ENCODE measurements at regions not wholly inside any gene's neighbourhood (a gene's known extent, or its start where the extent isn't known, plus 50 kb on each side); places are given as distances from the start of the nearest gene placed in this dataset.
A peak's percentile ranks its signal among the peaks of the same experiment; 100 is the strongest.
"Not testable (repeated sequence)": the region's sequence is repeated elsewhere in the genome, so short reads cannot be mapped to it uniquely, and the experiment has no call there.

GRCh38 chr12:58420503-58420902 lies 479.1 kb downstream of the ATP23 start:
- WGBS, 2 donors, result 31% methylated on average over 4 of the region's 4 CpGs

GRCh38 chr12:58421990-58422389 lies 480.6 kb downstream of the ATP23 start:
- no peaks in the 10 kb centered on the region for H3K36me3 ChIP-seq
- intact Hi-C loops (cut with DNase I), result no loop called here
- 55 to 87% methylated on average over 3 of the region's 3 CpGs for WGBS, 2 donors
- no peak overlapping the region for H3K27ac ChIP-seq
- TF ChIP-seq CTCF (IDR thresholded peaks at IDR 0.05) (no peak), POLR2A (IDR thresholded peaks at IDR 0.05) (no peak)
- DNase-seq, result no peak
- H3K27me3 ChIP-seq, result no peaks in the 10 kb centered on the region
- peaks cover 24 to 65% (median 43%) of the 10 kb centered on the region in 3 donors for H3K4me1 ChIP-seq
- no peaks in the 10 kb centered on the region for H3K9me3 ChIP-seq
- no peak overlapping the region for H3K4me3 ChIP-seq

More at GRCh38 chr12:58420503-58420902, 479.1 kb downstream of the ATP23 start:
- H3K9me3 ChIP-seq, result no peaks in the 10 kb centered on the region
- intact Hi-C loops (cut with DNase I), result no loop called here
- no peaks in the 10 kb centered on the region for H3K36me3 ChIP-seq
- peaks cover 17 to 60% (median 31%) of the 10 kb centered on the region in 3 donors for H3K4me1 ChIP-seq
- peak overlapping the region in 2 of 4 donors; percentile 63 to 70 for H3K27ac ChIP-seq
- TF ChIP-seq POLR2A (IDR thresholded peaks at IDR 0.05), result no peak
- TF ChIP-seq CTCF (IDR thresholded peaks at IDR 0.05), result no peak
- H3K4me3 ChIP-seq, result no peak overlapping the region
- H3K27me3 ChIP-seq, result no peaks in the 10 kb centered on the region
- no peak for DNase-seq

GRCh38 chr12:58424735-58425392 lies 483.5 kb downstream of the ATP23 start:
- no peaks in the 10 kb centered on the region for H3K27me3 ChIP-seq
- H3K36me3 ChIP-seq, result no peaks in the 10 kb centered on the region
- no peak for DNase-seq
- TF ChIP-seq CTCF (IDR thresholded peaks at IDR 0.05) (no peak), POLR2A (IDR thresholded peaks at IDR 0.05) (no peak)
- WGBS, 2 donors, result 9 to 17% methylated on average over 1 of the region's 1 CpG
- peaks cover 0 to 9% (median 0%) of the 10 kb centered on the region in 3 donors for H3K9me3 ChIP-seq
- H3K4me1 ChIP-seq, result peaks cover 13 to 55% (median 31%) of the 10 kb centered on the region in 3 donors
- intact Hi-C loops (cut with DNase I), result no loop called here
- H3K4me3 ChIP-seq, result peak overlapping the region in 1 of 4 donors; percentile 46
- H3K27ac ChIP-seq, result peak overlapping the region; percentile 82 to 92 (median 88)

- TF ChIP-seq CTCF (IDR thresholded peaks at IDR 0.05) (no peak), POLR2A (IDR thresholded peaks at IDR 0.05) (no peak)
- Histone ChIP-seq H3K27ac (peak overlapping the region; percentile 82 to 92 (median 88)), H3K4me1 (peaks cover 7 to 46% (median 27%) of the 10 kb centered on the region in 3 donors), H3K9me3 (peaks cover 0 to 9% (median 0%) of the 10 kb centered on the region in 3 donors), H3K4me3 (peak overlapping the region in 1 of 4 donors; percentile 46), H3K36me3 (no peaks in the 10 kb centered on the region), H3K27me3 (no peaks in the 10 kb centered on the region)
- intact Hi-C loops (cut with DNase I), result no loop called here
- WGBS, 2 donors, result 5 to 11% methylated on average over 3 to 6 of the region's 6 CpGs
- no peak for DNase-seq
Measured at GRCh38 chr12:58425481-58426392, 484.4 kb downstream of the ATP23 start.

GRCh38 chr12:58426437-58426836 lies 485.1 kb downstream of the ATP23 start:
- intact Hi-C loops (cut with DNase I); H3K27me3 ChIP-seq: not testable (repeated sequence)
- H3K27ac ChIP-seq, result peak overlapping the region; percentile 82 to 92 (median 88)

More at GRCh38 chr12:58426437-58426836, 485.1 kb downstream of the ATP23 start:
- DNase-seq, H3K36me3 ChIP-seq, H3K4me3 ChIP-seq, H3K9me3 ChIP-seq: not testable (repeated sequence)
- WGBS, 2 donors, result 86 to 100% methylated on average over 1 to 2 of the region's 3 CpGs
- H3K4me1 ChIP-seq, result peaks cover 7 to 39% (median 24%) of the 10 kb centered on the region in 3 donors

All from esophagus squamous epithelium (tissue), 5 donors.